ENCODE measurements at regions not wholly inside any gene's neighbourhood (a gene's known extent, or its start where the extent isn't known, plus 50 kb on each side); places are given as distances from the start of the nearest gene placed in this dataset.

- TF ChIP-seq PML (IDR thresholded peaks at IDR 0.05; ENCODE audit: low read length) = no peak
- TF ChIP-seq CTCF (IDR thresholded peaks at IDR 0.05 in 2 of 3, conservative IDR thresholded peaks at IDR 0.05 in 1 of 3; ENCODE audit: control insufficient read depth in 2 of 3, extremely low read depth in 1 of 3, insufficient read depth in 1 of 3, low read depth in 3 of 3, low read length in 3 of 3) = no peak
- no peak for TF ChIP-seq GABPA (IDR thresholded peaks at IDR 0.05; ENCODE audit: low read depth)
- TF ChIP-seq SREBF2 (IDR thresholded peaks at IDR 0.05; ENCODE audit: low read length) = no peak
- no peak for TF ChIP-seq SIN3A (IDR thresholded peaks at IDR 0.05; ENCODE audit: low read depth, low read length)
- no peak for TF ChIP-seq EZH2 (IDR thresholded peaks at IDR 0.05; ENCODE audit: borderline replicate concordance, control insufficient read depth, low read depth, low read length)
- no peak for TF ChIP-seq HDGF (IDR thresholded peaks at IDR 0.05)
- no peak for TF ChIP-seq CBFB (IDR thresholded peaks at IDR 0.05; ENCODE audit: low read depth)
- no peak for TF ChIP-seq ZNF207 (IDR thresholded peaks at IDR 0.05; ENCODE audit: borderline replicate concordance)
- no peak for TF ChIP-seq USF1 (IDR thresholded peaks at IDR 0.05; ENCODE audit: borderline replicate concordance, extremely low read length, insufficient read depth, low read depth, low read length)
- no peak for TF ChIP-seq ZBTB11 (CRISPR knock-in tag; IDR thresholded peaks at IDR 0.05)
- no peak for TF ChIP-seq EGR1 (IDR thresholded peaks at IDR 0.05; ENCODE audit: borderline replicate concordance in 1 of 2, low read depth in 2 of 2, low read length in 2 of 2)
- TF ChIP-seq RBBP5 (conservative IDR thresholded peaks at IDR 0.05) = no peak
These were observed 277.5 kb downstream of the PBX3 start for GRCh38 chr9:126024581-126025230.

All from GM12878 (cell line).